Stomach (tissue), 8 donors: ENCODE measurements at regions not wholly inside any gene's neighbourhood (a gene's known extent, or its start where the extent isn't known, plus 50 kb on each side); places are given as distances from the start of the nearest gene placed in this dataset.

ENCODE experiments used
- DNase-seq, 2 donors: peaks; one replicate each; pipeline versions ENCODE4 v3.0.0 to v3.0.0-alpha.2; 2013 to 2019
- H3K27ac ChIP-seq, 5 donors: fragments of 200-600 bp in 4 of 5; sonication (generic) in 4 of 5; one replicate each; pipeline ENCODE4 v1.5.1; 2013 to 2019; ENCODE audit warnings: mild to moderate bottlenecking in 1 of 5, moderate library complexity in 1 of 5
- H3K27me3 ChIP-seq, 3 donors: fragments of 200-600 bp; sonication (generic); one replicate each; pipeline ENCODE4 v1.5.1; 2017 to 2019; ENCODE audit warnings: mixed run types in 1 of 3
- H3K36me3 ChIP-seq, 4 donors: fragments of 200-600 bp; sonication (generic); 1 replicate in 3 of 4; 2 replicates in 1 of 4; pipeline ENCODE4 v1.5.1; 2016 to 2019
- H3K4me1 ChIP-seq, 4 donors: fragments of 200-600 bp; sonication (generic); one replicate each; pipeline ENCODE4 v1.5.1; 2016 to 2019
- H3K4me3 ChIP-seq, 4 donors: fragments of 200-600 bp; sonication (generic) in 3 of 4; one replicate each; pipeline ENCODE4 v1.5.1; 2016 to 2019; ENCODE audit warnings: mild to moderate bottlenecking in 1 of 4
- H3K9me3 ChIP-seq, 4 donors: fragments of 200-600 bp; sonication (generic); one replicate each; pipeline ENCODE4 v1.5.1; 2016 to 2019
- CTCF ChIP-seq, 7 experiments: fragments of 450-650 bp in 4 of 7; fragments of 200-600 bp in 3 of 7; sonication (generic) in 3 of 7; IDR thresholded peaks; one replicate each; pipeline ENCODE4 v1.5.1; 2016 to 2019; ENCODE audit warnings: antibody characterized with exemption in 7 of 7, control low read depth in 2 of 7, mild to moderate bottlenecking in 1 of 7
- EP300 ChIP-seq: sonication (generic); formaldehyde crosslinking; IDR thresholded peaks from one replicate; pipeline ENCODE4 v1.6.1; 2017; ENCODE audit warnings: antibody characterized with exemption
- POLR2A ChIP-seq, 4 donors: fragments of 450-650 bp; IDR thresholded peaks; one replicate each; pipeline ENCODE4 v1.6.1; 2016; ENCODE audit warnings: antibody characterized with exemption in 4 of 4, control low read depth in 2 of 4, mild to moderate bottlenecking in 1 of 4, moderate library complexity in 1 of 4
- POLR2AphosphoS5 ChIP-seq, 3 donors: sonication (generic); formaldehyde crosslinking; IDR thresholded peaks; one replicate each; pipeline ENCODE4 v1.6.1; 2016; ENCODE audit warnings: antibody characterized with exemption in 3 of 3
- whole genome bisulfite sequencing, 5 donors: extraction: QIAGEN DNeasy Blood & Tissue Kit in 3 of 5; methylation state at CpG; one replicate each; pipeline versions ENCODE4 v1.1.5 to v1.1.7; 2013 to 2018; 5-methylcytosine and 5-hydroxymethylcytosine counted together
- intact Hi-C: fragments of 100-400 bp; cut with DNase I; formaldehyde crosslinking; loops from one replicate; pipeline ENCODE4 v1.15.1; 2023; ENCODE audit warnings: low total_unique reads
- donor health status: healthy with polysubstance abuse.
- donor health status: Bipolar disorder and iron deficiency.
- donor health status: healthy.

- Histone ChIP-seq H3K36me3 (no peaks in the 10 kb centered on the region), H3K27ac (peak overlapping the region in 1 of 5 donors; percentile 24), H3K9me3 (no peaks in the 10 kb centered on the region), H3K27me3 (no peaks in the 10 kb centered on the region), H3K4me3 (no peak overlapping the region), H3K4me1 (peaks cover 0 to 18% (median 6%) of the 10 kb centered on the region in 4 donors)
- TF ChIP-seq POLR2A (IDR thresholded peaks at IDR 0.05) (no peak), EP300 (no peak), POLR2AphosphoS5 (IDR thresholded peaks at IDR 0.05) (no peak)
- no peak for DNase-seq
- 85 to 90% (median 88%) methylated on average over 11 of the region's 11 CpGs for WGBS, 5 donors
- intact Hi-C loops, result no loop called here
Measured at GRCh38 chr11:70872299-70872698, 380.1 kb downstream of the SHANK2 start.

- no peaks in the 10 kb centered on the region for H3K9me3 ChIP-seq
Measured at GRCh38 chr11:70872955-70873735, 379.2 kb downstream of the SHANK2 start.

GRCh38 chr11:70873736-70874412 lies 378.5 kb downstream of the SHANK2 start:
- H3K4me3 ChIP-seq, result no peak overlapping the region
- peaks cover 0 to 18% (median 6%) of the 10 kb centered on the region in 4 donors for H3K4me1 ChIP-seq
- H3K27me3 ChIP-seq, result no peaks in the 10 kb centered on the region
- intact Hi-C loops, result no loop called here
- no peaks in the 10 kb centered on the region for H3K36me3 ChIP-seq
- DNase-seq, result no peak
- no peak overlapping the region for H3K27ac ChIP-seq
- no peaks in the 10 kb centered on the region for H3K9me3 ChIP-seq
- TF ChIP-seq POLR2A (IDR thresholded peaks at IDR 0.05) (no peak), POLR2AphosphoS5 (IDR thresholded peaks at IDR 0.05) (no peak), CTCF (IDR thresholded peaks at IDR 0.05) (no peak), EP300 (no peak)
- WGBS, 5 donors, result 75 to 85% (median 82%) methylated on average over 6 of the region's 6 CpGs

More at GRCh38 chr11:70872955-70873735, 379.2 kb downstream of the SHANK2 start:
- H3K27me3 ChIP-seq, result no peaks in the 10 kb centered on the region
- WGBS, 5 donors, result 64 to 74% (median 69%) methylated on average over 14 of the region's 14 CpGs
- H3K36me3 ChIP-seq, result no peaks in the 10 kb centered on the region
- no peak overlapping the region for H3K4me3 ChIP-seq
- DNase-seq, result peak in 1 of 2 donors; percentile 43
- TF ChIP-seq CTCF (IDR thresholded peaks at IDR 0.05), result no peak
- TF ChIP-seq POLR2AphosphoS5 (IDR thresholded peaks at IDR 0.05), result no peak
- TF ChIP-seq POLR2A (IDR thresholded peaks at IDR 0.05), result no peak
- TF ChIP-seq EP300, result no peak
- no peak overlapping the region for H3K27ac ChIP-seq
- H3K4me1 ChIP-seq, result peaks cover 0 to 18% (median 6%) of the 10 kb centered on the region in 4 donors
- intact Hi-C loops, result no loop called here

- Histone ChIP-seq H3K36me3 (no peaks in the 10 kb centered on the region), H3K4me1 (peaks cover 0 to 14% (median 4%) of the 10 kb centered on the region in 4 donors), H3K4me3 (no peak overlapping the region), H3K27me3 (no peaks in the 10 kb centered on the region), H3K27ac (no peak overlapping the region), H3K9me3 (no peaks in the 10 kb centered on the region)
- intact Hi-C loops, result no loop called here
- TF ChIP-seq POLR2AphosphoS5 (IDR thresholded peaks at IDR 0.05) (no peak), EP300 (no peak), POLR2A (IDR thresholded peaks at IDR 0.05) (no peak), CTCF (IDR thresholded peaks at IDR 0.05) (no peak)
- 47 to 74% (median 63%) methylated on average over 7 of the region's 7 CpGs for WGBS, 5 donors
- DNase-seq, result peak; percentile 29 to 46
Measured at GRCh38 chr11:70876685-70877084, 375.7 kb downstream of the SHANK2 start.
